ENCODE measurements at regions not wholly inside any gene's neighbourhood (a gene's known extent, or its start where the extent isn't known, plus 50 kb on each side); places are given as distances from the start of the nearest gene placed in this dataset.

DNA sequence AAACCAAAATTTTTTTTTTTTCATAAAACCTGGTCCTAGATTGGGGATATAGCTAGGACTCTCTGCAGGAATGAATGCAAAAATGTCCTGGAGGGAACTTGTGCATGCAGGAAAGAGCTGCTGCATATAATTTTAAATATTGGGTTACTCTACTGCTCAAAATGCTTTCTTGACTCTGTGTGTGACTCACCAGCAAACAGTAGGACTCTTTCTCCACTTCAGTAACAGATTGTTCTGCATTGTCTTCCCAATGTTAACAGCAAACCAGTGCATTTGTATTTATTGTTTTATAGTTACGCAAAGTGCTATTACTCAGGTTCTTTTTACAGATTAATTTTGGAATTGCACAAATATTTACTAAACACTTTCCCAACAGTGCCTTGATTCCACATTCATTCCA is 163.7 kb upstream of the KL start:
- TF ChIP-seq POLR2A (IDR thresholded peaks at IDR 0.05) (no peak), POLR2AphosphoS5 (IDR thresholded peaks at IDR 0.05) (peak; percentile 65)
- TF ChIP-seq, protein P1, sequence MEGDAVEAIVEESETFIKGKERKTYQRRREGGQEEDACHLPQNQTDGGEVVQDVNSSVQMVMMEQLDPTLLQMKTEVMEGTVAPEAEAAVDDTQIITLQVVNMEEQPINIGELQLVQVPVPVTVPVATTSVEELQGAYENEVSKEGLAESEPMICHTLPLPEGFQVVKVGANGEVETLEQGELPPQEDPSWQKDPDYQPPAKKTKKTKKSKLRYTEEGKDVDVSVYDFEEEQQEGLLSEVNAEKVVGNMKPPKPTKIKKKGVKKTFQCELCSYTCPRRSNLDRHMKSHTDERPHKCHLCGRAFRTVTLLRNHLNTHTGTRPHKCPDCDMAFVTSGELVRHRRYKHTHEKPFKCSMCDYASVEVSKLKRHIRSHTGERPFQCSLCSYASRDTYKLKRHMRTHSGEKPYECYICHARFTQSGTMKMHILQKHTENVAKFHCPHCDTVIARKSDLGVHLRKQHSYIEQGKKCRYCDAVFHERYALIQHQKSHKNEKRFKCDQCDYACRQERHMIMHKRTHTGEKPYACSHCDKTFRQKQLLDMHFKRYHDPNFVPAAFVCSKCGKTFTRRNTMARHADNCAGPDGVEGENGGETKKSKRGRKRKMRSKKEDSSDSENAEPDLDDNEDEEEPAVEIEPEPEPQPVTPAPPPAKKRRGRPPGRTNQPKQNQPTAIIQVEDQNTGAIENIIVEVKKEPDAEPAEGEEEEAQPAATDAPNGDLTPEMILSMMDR (IDR thresholded peaks at IDR 0.05): no peak

Measured in prostate gland (tissue), 2 donors.